ENCODE measurements at regions not wholly inside any gene's neighbourhood (a gene's known extent, or its start where the extent isn't known, plus 50 kb on each side); places are given as distances from the start of the nearest gene placed in this dataset.

GRCh38 chr3:35849496-35849895 lies 210.2 kb downstream of the ARPP21 start:
- DNase-seq, result no peak

GRCh38 chr3:35849963-35850362 lies 210.6 kb downstream of the ARPP21 start:
- DNase-seq, result no peak

- DNase-seq, result no peak
Measured at GRCh38 chr3:35857004-35857403, 217.7 kb downstream of the ARPP21 start.

- no peak for DNase-seq
Measured at GRCh38 chr3:35862057-35862456, 222.7 kb downstream of the ARPP21 start.

GRCh38 chr3:35864871-35865270 lies 225.5 kb downstream of the ARPP21 start:
- no peak for DNase-seq

GRCh38 chr3:35867791-35868190 lies 228.5 kb downstream of the ARPP21 start:
- DNase-seq, result no peak

- no peak for DNase-seq
Measured at GRCh38 chr3:35871009-35871408, 231.7 kb downstream of the ARPP21 start.

- DNase-seq, result no peak
Measured at GRCh38 chr3:35883929-35884328, 244.6 kb downstream of the ARPP21 start.

GRCh38 chr3:35894735-35895134 lies 255.4 kb downstream of the ARPP21 start:
- no peak for DNase-seq

- no peak for DNase-seq
Measured at GRCh38 chr3:35899245-35899644, 259.9 kb downstream of the ARPP21 start.

GRCh38 chr3:35900079-35900478 lies 260.8 kb downstream of the ARPP21 start:
- no peak for DNase-seq

- peak; percentile 86 for DNase-seq
Measured at GRCh38 chr3:35908366-35909232, 269.3 kb downstream of the ARPP21 start.

- no peak for DNase-seq
Measured at GRCh38 chr3:35919160-35919559, 279.8 kb downstream of the ARPP21 start.

GRCh38 chr3:35921718-35922117 lies 282.4 kb downstream of the ARPP21 start:
- no peak for DNase-seq

- DNase-seq, result peak; percentile 15
Measured at GRCh38 chr3:35924070-35924469, 284.7 kb downstream of the ARPP21 start.

GRCh38 chr3:35927441-35927840 lies 288.1 kb downstream of the ARPP21 start:
- DNase-seq, result no peak

GRCh38 chr3:35929158-35929557 lies 289.8 kb downstream of the ARPP21 start:
- DNase-seq, result no peak

- DNase-seq, result no peak
Measured at GRCh38 chr3:35931867-35932266, 292.5 kb downstream of the ARPP21 start.

- DNase-seq, result peak; percentile 68
Measured at GRCh38 chr3:35932995-35933394, 293.7 kb downstream of the ARPP21 start.

GRCh38 chr3:35936571-35936970 lies 297.2 kb downstream of the ARPP21 start:
- no peak for DNase-seq

- DNase-seq, result no peak
Measured at GRCh38 chr3:35944926-35945710, 305.8 kb downstream of the ARPP21 start.

GRCh38 chr3:35946121-35946853 lies 307.0 kb downstream of the ARPP21 start:
- DNase-seq, result peak; percentile 59

- DNase-seq, result no peak
Measured at GRCh38 chr3:35946854-35947515, 307.7 kb downstream of the ARPP21 start.
